SK-N-SH treated with all-trans-retinoic acid at 6 μM for 48 hours (cell line): ENCODE measurements at regions not wholly inside any gene's neighbourhood (a gene's known extent, or its start where the extent isn't known, plus 50 kb on each side); places are given as distances from the start of the nearest gene placed in this dataset.

Experiments
- ATAC-seq: fragments of 200-7000 bp; cut with Tn5 transposase; 3 replicates; pipeline ENCODE4 v1.9.1; 2020; ENCODE audit warnings: mild to moderate bottlenecking, moderate library complexity
- BACH2 ChIP-seq: fragments of 250-450 bp; sonication (Bioruptor Pico); IDR thresholded peaks from 2 replicates; pipeline ENCODE4 v1.9.0; 2021; ENCODE audit warnings: mild to moderate bottlenecking, borderline replicate concordance
- CREB5 ChIP-seq: fragments of 250-450 bp; sonication (Bioruptor Pico); IDR thresholded peaks from 2 replicates; pipeline ENCODE4 v1.5.1; 2020; ENCODE audit warnings: low read depth, mild to moderate bottlenecking, moderate library complexity
- CSDC2 ChIP-seq: fragments of 250-450 bp; sonication (Bioruptor Pico); IDR thresholded peaks from 2 replicates; pipeline ENCODE4 v1.5.0; 2020; ENCODE audit warnings: mild to moderate bottlenecking, moderate library complexity
- GLIS3 ChIP-seq: fragments of 250-450 bp; sonication (Bioruptor Pico); IDR thresholded peaks from 2 replicates; pipeline ENCODE4 v1.5.0; 2020; ENCODE audit warnings: mild to moderate bottlenecking, moderate library complexity
- ISL1 ChIP-seq: fragments of 250-450 bp; sonication (Bioruptor Pico); IDR thresholded peaks from 2 replicates; pipeline ENCODE4 v2.1.2; 2022; ENCODE audit warnings: mild to moderate bottlenecking, moderate library complexity
- OSR1 ChIP-seq: fragments of 250-450 bp; sonication (Bioruptor Pico); IDR thresholded peaks from 2 replicates; pipeline ENCODE4 v1.8.0; 2022; ENCODE audit warnings: moderate library complexity, mild to moderate bottlenecking, inconsistent platforms
- PATZ1 ChIP-seq: fragments of 250-450 bp; sonication (Bioruptor Pico); IDR thresholded peaks from 2 replicates; pipeline ENCODE4 v1.8.0; 2020; ENCODE audit warnings: mild to moderate bottlenecking, moderate library complexity, borderline replicate concordance
- PPARA ChIP-seq: fragments of 250-450 bp; sonication (Bioruptor Pico); IDR thresholded peaks from 2 replicates; pipeline ENCODE4 v1.5.0; 2020; ENCODE audit warnings: mild to moderate bottlenecking, borderline replicate concordance
- RARB ChIP-seq: fragments of 250-450 bp; sonication (Bioruptor Pico); IDR thresholded peaks from 2 replicates; pipeline ENCODE4 v1.8.0; 2021; ENCODE audit warnings: mild to moderate bottlenecking, moderate library complexity
- SNAI2 ChIP-seq: fragments of 250-450 bp; sonication (Bioruptor Pico); IDR thresholded peaks from 2 replicates; pipeline ENCODE4 v1.5.0; 2020; ENCODE audit warnings: mild to moderate bottlenecking, moderate library complexity
- TCF4 ChIP-seq: fragments of 250-450 bp; sonication (Bioruptor Pico); IDR thresholded peaks from 2 replicates; pipeline ENCODE4 v1.8.0; 2021; ENCODE audit warnings: mild to moderate bottlenecking, moderate library complexity, borderline replicate concordance
- TOX ChIP-seq: fragments of 250-450 bp; sonication (Bioruptor Pico); IDR thresholded peaks from 2 replicates; pipeline ENCODE4 v1.8.0; 2021; ENCODE audit warnings: mild to moderate bottlenecking, moderate library complexity, borderline replicate concordance
- ZC3H10 ChIP-seq: fragments of 250-450 bp; sonication (Bioruptor Pico); IDR thresholded peaks from 2 replicates; pipeline ENCODE4 v1.5.1; 2021; ENCODE audit warnings: mild to moderate bottlenecking, moderate library complexity
- ZFP3 ChIP-seq: fragments of 250-450 bp; sonication (Bioruptor Pico); IDR thresholded peaks from 2 replicates; pipeline ENCODE4 v1.5.0; 2020; ENCODE audit warnings: mild to moderate bottlenecking, moderate library complexity
- ZFP30 ChIP-seq: fragments of 450-650 bp; formaldehyde crosslinking; IDR thresholded peaks from 2 replicates; pipeline ENCODE4 v1.5.0; 2022; ENCODE audit warnings: mild to moderate bottlenecking, moderate library complexity
- ZNF565 ChIP-seq: fragments of 450-650 bp; formaldehyde crosslinking; conservative IDR thresholded peaks from 2 replicates; pipeline ENCODE4 v1.5.0; 2020; ENCODE audit warnings: low read depth, mild to moderate bottlenecking, moderate library complexity
- ZNF70 ChIP-seq: fragments of 450-650 bp; formaldehyde crosslinking; IDR thresholded peaks from 2 replicates; pipeline ENCODE4 v1.5.0; 2020; ENCODE audit warnings: mild to moderate bottlenecking, moderate library complexity
- ZNF8 ChIP-seq: fragments of 450-650 bp; formaldehyde crosslinking; IDR thresholded peaks from 2 replicates; pipeline ENCODE4 v1.5.0; 2020; ENCODE audit warnings: mild to moderate bottlenecking, moderate library complexity
- TF ChIP-seq, protein P1 (sequence below): fragments of 250-450 bp; sonication (Bioruptor Pico); IDR thresholded peaks from 2 replicates; pipeline ENCODE4 v1.5.0; 2020; ENCODE audit warnings: mild to moderate bottlenecking, moderate library complexity
- TF ChIP-seq, protein P2 (sequence below): fragments of 250-450 bp; sonication (Bioruptor Pico); IDR thresholded peaks from 2 replicates; pipeline ENCODE4 v1.5.1; 2021; ENCODE audit warnings: mild to moderate bottlenecking, moderate library complexity
- TF ChIP-seq, protein P3 (sequence below): fragments of 250-450 bp; sonication (Bioruptor Pico); IDR thresholded peaks from 2 replicates; pipeline ENCODE4 v1.8.0; 2021; ENCODE audit warnings: low read depth, mild to moderate bottlenecking, moderate library complexity, borderline replicate concordance

DNA sequence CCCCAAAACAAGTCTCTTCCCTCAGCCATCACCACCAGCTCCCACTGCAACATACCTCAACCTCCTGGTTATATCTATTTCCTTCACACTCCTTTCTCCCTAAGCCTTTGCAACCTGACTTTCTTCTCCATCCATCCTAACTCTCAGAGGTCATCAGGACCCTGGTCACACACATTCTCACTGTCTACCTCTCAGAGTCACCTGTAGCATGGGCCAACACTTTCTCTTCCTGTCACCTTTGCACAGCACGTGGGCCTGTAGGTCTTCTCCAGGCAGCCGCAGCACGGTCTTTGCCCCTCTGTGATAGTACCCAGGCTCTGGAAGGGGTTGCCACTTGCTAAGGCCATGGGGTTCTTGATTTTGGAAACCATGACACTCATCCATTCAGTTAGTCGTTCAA is 921.1 kb downstream of the UQCRFS1 start:
- ATAC-seq = no peak
- TF ChIP-seq, protein P1, sequence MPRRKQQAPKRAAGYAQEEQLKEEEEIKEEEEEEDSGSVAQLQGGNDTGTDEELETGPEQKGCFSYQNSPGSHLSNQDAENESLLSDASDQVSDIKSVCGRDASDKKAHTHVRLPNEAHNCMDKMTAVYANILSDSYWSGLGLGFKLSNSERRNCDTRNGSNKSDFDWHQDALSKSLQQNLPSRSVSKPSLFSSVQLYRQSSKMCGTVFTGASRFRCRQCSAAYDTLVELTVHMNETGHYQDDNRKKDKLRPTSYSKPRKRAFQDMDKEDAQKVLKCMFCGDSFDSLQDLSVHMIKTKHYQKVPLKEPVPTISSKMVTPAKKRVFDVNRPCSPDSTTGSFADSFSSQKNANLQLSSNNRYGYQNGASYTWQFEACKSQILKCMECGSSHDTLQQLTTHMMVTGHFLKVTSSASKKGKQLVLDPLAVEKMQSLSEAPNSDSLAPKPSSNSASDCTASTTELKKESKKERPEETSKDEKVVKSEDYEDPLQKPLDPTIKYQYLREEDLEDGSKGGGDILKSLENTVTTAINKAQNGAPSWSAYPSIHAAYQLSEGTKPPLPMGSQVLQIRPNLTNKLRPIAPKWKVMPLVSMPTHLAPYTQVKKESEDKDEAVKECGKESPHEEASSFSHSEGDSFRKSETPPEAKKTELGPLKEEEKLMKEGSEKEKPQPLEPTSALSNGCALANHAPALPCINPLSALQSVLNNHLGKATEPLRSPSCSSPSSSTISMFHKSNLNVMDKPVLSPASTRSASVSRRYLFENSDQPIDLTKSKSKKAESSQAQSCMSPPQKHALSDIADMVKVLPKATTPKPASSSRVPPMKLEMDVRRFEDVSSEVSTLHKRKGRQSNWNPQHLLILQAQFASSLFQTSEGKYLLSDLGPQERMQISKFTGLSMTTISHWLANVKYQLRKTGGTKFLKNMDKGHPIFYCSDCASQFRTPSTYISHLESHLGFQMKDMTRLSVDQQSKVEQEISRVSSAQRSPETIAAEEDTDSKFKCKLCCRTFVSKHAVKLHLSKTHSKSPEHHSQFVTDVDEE = no peak
- TF ChIP-seq ZNF70 (CRISPR knock-in tag) (no peak), TOX (CRISPR knock-in tag) (no peak), ZNF565 (CRISPR knock-in tag) (no peak), RARB (CRISPR knock-in tag) (no peak), BACH2 (CRISPR knock-in tag) (no peak), PPARA (CRISPR knock-in tag) (no peak), ZFP3 (CRISPR knock-in tag) (no peak), SNAI2 (CRISPR knock-in tag) (no peak), TCF4 (CRISPR knock-in tag) (no peak), CREB5 (CRISPR knock-in tag) (no peak), PATZ1 (CRISPR knock-in tag) (no peak), GLIS3 (no peak), ZC3H10 (CRISPR knock-in tag) (no peak), ZNF8 (CRISPR knock-in tag) (no peak), CSDC2 (CRISPR knock-in tag) (no peak)
- TF ChIP-seq, protein P2, sequence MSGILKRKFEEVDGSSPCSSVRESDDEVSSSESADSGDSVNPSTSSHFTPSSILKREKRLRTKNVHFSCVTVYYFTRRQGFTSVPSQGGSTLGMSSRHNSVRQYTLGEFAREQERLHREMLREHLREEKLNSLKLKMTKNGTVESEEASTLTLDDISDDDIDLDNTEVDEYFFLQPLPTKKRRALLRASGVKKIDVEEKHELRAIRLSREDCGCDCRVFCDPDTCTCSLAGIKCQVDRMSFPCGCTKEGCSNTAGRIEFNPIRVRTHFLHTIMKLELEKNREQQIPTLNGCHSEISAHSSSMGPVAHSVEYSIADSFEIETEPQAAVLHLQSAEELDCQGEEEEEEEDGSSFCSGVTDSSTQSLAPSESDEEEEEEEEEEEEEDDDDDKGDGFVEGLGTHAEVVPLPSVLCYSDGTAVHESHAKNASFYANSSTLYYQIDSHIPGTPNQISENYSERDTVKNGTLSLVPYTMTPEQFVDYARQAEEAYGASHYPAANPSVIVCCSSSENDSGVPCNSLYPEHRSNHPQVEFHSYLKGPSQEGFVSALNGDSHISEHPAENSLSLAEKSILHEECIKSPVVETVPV (CRISPR knock-in tag) = no peak
- TF ChIP-seq, all 23 proteins: peak for 0

DNA sequence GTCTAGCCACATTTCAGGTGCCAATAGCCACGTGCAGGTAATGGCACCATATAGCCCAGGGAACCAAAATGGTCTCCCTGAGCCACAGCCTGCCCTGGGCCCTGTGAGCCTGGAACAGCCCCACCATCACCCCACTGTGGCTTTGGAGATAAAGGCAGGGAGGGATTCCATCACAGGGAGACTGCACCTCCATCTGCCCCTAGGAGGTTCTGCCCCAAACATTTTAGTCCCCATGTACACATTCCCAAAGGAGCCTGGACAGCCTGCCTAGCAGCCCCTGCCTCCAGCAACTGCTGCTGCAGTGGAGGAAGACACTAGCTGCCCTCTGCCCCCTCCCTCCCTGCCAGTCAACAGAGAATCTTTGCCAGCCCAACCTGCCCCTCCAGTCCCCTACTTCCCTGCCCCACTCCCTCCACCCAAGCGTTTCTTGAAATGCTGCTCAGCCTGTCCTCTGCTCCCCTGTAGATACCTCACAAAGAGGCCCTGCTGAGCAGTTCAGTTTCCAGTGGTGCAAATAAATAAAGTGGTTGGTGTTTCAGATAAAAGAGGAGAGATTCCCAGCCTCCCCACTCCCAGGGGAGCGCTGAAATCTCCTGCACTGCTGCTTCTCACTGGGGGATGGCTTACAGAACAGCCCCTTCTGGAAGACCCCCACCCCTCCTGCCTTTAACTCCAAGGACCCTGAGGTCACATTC is 921.8 kb downstream of the UQCRFS1 start:
- no peak for ATAC-seq
- TF ChIP-seq, protein P3, sequence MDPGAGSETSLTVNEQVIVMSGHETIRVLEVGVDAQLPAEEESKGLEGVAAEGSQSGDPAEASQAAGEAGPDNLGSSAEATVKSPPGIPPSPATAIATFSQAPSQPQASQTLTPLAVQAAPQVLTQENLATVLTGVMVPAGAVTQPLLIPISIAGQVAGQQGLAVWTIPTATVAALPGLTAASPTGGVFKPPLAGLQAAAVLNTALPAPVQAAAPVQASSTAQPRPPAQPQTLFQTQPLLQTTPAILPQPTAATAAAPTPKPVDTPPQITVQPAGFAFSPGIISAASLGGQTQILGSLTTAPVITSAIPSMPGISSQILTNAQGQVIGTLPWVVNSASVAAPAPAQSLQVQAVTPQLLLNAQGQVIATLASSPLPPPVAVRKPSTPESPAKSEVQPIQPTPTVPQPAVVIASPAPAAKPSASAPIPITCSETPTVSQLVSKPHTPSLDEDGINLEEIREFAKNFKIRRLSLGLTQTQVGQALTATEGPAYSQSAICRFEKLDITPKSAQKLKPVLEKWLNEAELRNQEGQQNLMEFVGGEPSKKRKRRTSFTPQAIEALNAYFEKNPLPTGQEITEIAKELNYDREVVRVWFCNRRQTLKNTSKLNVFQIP (CRISPR knock-in tag) = no peak
- TF ChIP-seq ZFP30 = no peak
- TF ChIP-seq CREB5 (CRISPR knock-in tag) = no peak
- TF ChIP-seq ZC3H10 (CRISPR knock-in tag) = no peak
- TF ChIP-seq CSDC2 (CRISPR knock-in tag) = no peak
- TF ChIP-seq ZNF8 (CRISPR knock-in tag) = no peak
- no peak for TF ChIP-seq SNAI2 (CRISPR knock-in tag)
- no peak for TF ChIP-seq OSR1
- TF ChIP-seq BACH2 (CRISPR knock-in tag) = no peak
- TF ChIP-seq PATZ1 (CRISPR knock-in tag) = no peak
- no peak for TF ChIP-seq TOX (CRISPR knock-in tag)
- TF ChIP-seq PPARA (CRISPR knock-in tag) = no peak
- TF ChIP-seq GLIS3 = no peak
- TF ChIP-seq, protein P1 = no peak
- no peak for TF ChIP-seq ISL1 (CRISPR knock-in tag)
